Cerebellar cortex (tissue), 1 donor: ENCODE measurements at regions not wholly inside any gene's neighbourhood (a gene's known extent, or its start where the extent isn't known, plus 50 kb on each side); places are given as distances from the start of the nearest gene placed in this dataset.

Experiments
- DNase-seq: peaks from one replicate; pipeline ENCODE4 v3.0.0-alpha.2; 2015; ENCODE audit warnings: low spot score

GRCh38 chr22:48695251-48695650, 1132.4 kb downstream of the BRD1 start:
- DNase-seq = no peak

GRCh38 chr22:48694296-48694883, 1133.3 kb downstream of the BRD1 start:
- no peak for DNase-seq

GRCh38 chr22:48693377-48694135, 1134.1 kb downstream of the BRD1 start:
- no peak for DNase-seq

GRCh38 chr22:48692734-48693376, 1134.8 kb downstream of the BRD1 start:
- DNase-seq = no peak

GRCh38 chr22:48691431-48691851, 1136.2 kb downstream of the BRD1 start:
- no peak for DNase-seq

- DNase-seq = no peak
Observed at GRCh38 chr22:48690583-48691317, 1136.9 kb downstream of the BRD1 start.

GRCh38 chr22:48689206-48689605, 1138.5 kb downstream of the BRD1 start:
- DNase-seq = no peak

- DNase-seq = no peak
Observed at GRCh38 chr22:48688366-48688765, 1139.3 kb downstream of the BRD1 start.

- no peak for DNase-seq
Observed at GRCh38 chr22:48687606-48688005, 1140.1 kb downstream of the BRD1 start.

- no peak for DNase-seq
Observed at GRCh38 chr22:48686694-48687302, 1140.9 kb downstream of the BRD1 start.

- no peak for DNase-seq
Observed at GRCh38 chr22:48685767-48686166, 1141.9 kb downstream of the BRD1 start.

- no peak for DNase-seq
Observed at GRCh38 chr22:48683640-48684039, 1144.0 kb downstream of the BRD1 start.

- no peak for DNase-seq
Observed at GRCh38 chr22:48682504-48682903, 1145.2 kb downstream of the BRD1 start.

- no peak for DNase-seq
Observed at GRCh38 chr22:48680601-48681000, 1147.1 kb downstream of the BRD1 start.

GRCh38 chr22:48679656-48680555, 1147.8 kb downstream of the BRD1 start:
- DNase-seq = no peak

GRCh38 chr22:48678171-48679135, 1149.2 kb downstream of the BRD1 start:
- DNase-seq = no peak

- DNase-seq = no peak
Observed at GRCh38 chr22:48677621-48678020, 1150.1 kb downstream of the BRD1 start.

GRCh38 chr22:48677168-48677520, 1150.5 kb downstream of the BRD1 start:
- DNase-seq = no peak

- no peak for DNase-seq
Observed at GRCh38 chr22:48676266-48677167, 1151.2 kb downstream of the BRD1 start.
